ENCODE measurements at regions not wholly inside any gene's neighbourhood (a gene's known extent, or its start where the extent isn't known, plus 50 kb on each side); places are given as distances from the start of the nearest gene placed in this dataset.

DNA sequence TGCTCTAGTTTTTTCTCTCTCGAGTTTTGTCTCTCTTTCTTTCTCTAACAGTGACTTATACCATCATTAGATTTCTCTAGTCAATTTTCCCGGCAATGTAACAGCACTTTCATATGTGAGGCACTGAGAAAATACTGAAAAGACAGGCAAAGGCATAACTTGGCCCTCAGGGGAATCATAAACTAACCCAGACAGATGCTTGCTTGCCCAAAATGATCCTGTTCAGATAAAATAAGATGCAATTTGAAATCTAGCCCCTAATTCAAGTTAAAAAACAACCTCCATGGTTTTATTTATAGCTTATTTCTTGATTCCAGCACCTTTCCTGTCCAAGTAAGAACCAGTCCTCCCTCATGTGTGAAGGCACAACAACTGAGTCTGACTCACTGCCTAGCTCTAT is 294.6 kb downstream of the GAS1 start:
- no peaks in the 10 kb centered on the region for H3K36me3 Mint-ChIP-seq (ENCODE audit: low read depth)
- no peak for DNase-seq
- no peaks in the 10 kb centered on the region for H3K9me3 Mint-ChIP-seq
- H3K27me3 Mint-ChIP-seq: no peaks in the 10 kb centered on the region
- peaks cover 4% of the 10 kb centered on the region for H3K4me1 Mint-ChIP-seq
- H3K4me3 Mint-ChIP-seq: no peak overlapping the region
- CTCF ChIA-PET: no interaction called here
- intact Hi-C loops (cut with micrococcal nuclease): no loop called here
- no peak overlapping the region for H3K27ac Mint-ChIP-seq
- TF ChIP-seq, protein P1, sequence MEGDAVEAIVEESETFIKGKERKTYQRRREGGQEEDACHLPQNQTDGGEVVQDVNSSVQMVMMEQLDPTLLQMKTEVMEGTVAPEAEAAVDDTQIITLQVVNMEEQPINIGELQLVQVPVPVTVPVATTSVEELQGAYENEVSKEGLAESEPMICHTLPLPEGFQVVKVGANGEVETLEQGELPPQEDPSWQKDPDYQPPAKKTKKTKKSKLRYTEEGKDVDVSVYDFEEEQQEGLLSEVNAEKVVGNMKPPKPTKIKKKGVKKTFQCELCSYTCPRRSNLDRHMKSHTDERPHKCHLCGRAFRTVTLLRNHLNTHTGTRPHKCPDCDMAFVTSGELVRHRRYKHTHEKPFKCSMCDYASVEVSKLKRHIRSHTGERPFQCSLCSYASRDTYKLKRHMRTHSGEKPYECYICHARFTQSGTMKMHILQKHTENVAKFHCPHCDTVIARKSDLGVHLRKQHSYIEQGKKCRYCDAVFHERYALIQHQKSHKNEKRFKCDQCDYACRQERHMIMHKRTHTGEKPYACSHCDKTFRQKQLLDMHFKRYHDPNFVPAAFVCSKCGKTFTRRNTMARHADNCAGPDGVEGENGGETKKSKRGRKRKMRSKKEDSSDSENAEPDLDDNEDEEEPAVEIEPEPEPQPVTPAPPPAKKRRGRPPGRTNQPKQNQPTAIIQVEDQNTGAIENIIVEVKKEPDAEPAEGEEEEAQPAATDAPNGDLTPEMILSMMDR (IDR thresholded peaks at IDR 0.05): no peak
- POLR2A ChIA-PET: no interaction called here
- ATAC-seq (ENCODE audit: low read depth): no peak

DNA sequence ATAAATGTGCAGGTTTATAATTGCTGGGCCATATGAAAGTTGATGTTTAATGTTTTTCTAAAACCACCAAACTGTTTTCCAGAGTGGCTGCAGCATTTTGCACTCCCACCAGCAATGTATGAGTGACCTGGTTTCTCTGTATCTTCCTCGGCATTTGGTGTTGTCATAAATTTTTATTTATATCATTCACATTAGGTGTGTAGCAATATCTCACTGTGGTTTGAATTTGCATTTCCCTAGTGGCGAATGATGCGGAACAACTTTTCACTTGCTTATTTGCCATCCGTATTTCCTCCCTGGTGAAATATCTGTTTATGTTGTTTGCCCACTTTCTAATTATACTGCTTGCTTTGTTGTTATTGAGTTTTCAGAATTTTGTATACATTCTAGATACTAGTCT is 295.7 kb upstream of the TUT7 start:
- intact Hi-C loops (cut with micrococcal nuclease): no loop called here
- H3K36me3 Mint-ChIP-seq (ENCODE audit: low read depth): no peaks in the 10 kb centered on the region
- DNase-seq: no peak
- no peaks in the 10 kb centered on the region for H3K9me3 Mint-ChIP-seq
- peaks cover 4% of the 10 kb centered on the region for H3K4me1 Mint-ChIP-seq
- no peak overlapping the region for H3K4me3 Mint-ChIP-seq
- TF ChIP-seq, protein P1 (IDR thresholded peaks at IDR 0.05): no peak
- ChIA-PET CTCF (no interaction called here), POLR2A (no interaction called here)
- ATAC-seq (ENCODE audit: low read depth): no peak
- H3K27me3 Mint-ChIP-seq: no peaks in the 10 kb centered on the region
- H3K27ac Mint-ChIP-seq: no peak overlapping the region

GRCh38 chr9:86648828-86649170 is 294.6 kb upstream of the TUT7 start:
- H3K4me1 Mint-ChIP-seq: peaks cover 4% of the 10 kb centered on the region

GRCh38 chr9:86648156-86648827 is 294.1 kb upstream of the TUT7 start:
- peaks cover 4% of the 10 kb centered on the region for H3K4me1 Mint-ChIP-seq
- DNase-seq (no peak), ATAC-seq (ENCODE audit: low read depth) (no peak)
- H3K27ac Mint-ChIP-seq: no peak overlapping the region
- no peaks in the 10 kb centered on the region for H3K27me3 Mint-ChIP-seq
- no peak overlapping the region for H3K4me3 Mint-ChIP-seq
- CTCF ChIA-PET: no interaction called here
- no peaks in the 10 kb centered on the region for H3K9me3 Mint-ChIP-seq
- POLR2A ChIA-PET: no interaction called here
- intact Hi-C loops (cut with micrococcal nuclease): no loop called here
- TF ChIP-seq, protein P1 (IDR thresholded peaks at IDR 0.05): no peak
- no peaks in the 10 kb centered on the region for H3K36me3 Mint-ChIP-seq (ENCODE audit: low read depth)

More at GRCh38 chr9:86648828-86649170, 294.6 kb upstream of the TUT7 start:
- ATAC-seq (ENCODE audit: low read depth) (no peak), DNase-seq (no peak)
- ChIA-PET CTCF (no interaction called here), POLR2A (no interaction called here)
- no peak overlapping the region for H3K27ac Mint-ChIP-seq
- no peaks in the 10 kb centered on the region for H3K27me3 Mint-ChIP-seq
- TF ChIP-seq, protein P1 (IDR thresholded peaks at IDR 0.05): no peak
- H3K9me3 Mint-ChIP-seq: no peaks in the 10 kb centered on the region
- intact Hi-C loops (cut with micrococcal nuclease): no loop called here
- no peaks in the 10 kb centered on the region for H3K36me3 Mint-ChIP-seq (ENCODE audit: low read depth)
- no peak overlapping the region for H3K4me3 Mint-ChIP-seq

GRCh38 chr9:86645303-86645702 is 291.1 kb upstream of the TUT7 start:
- ChIA-PET CTCF (no interaction called here), POLR2A (no interaction called here)
- no peak overlapping the region for H3K4me3 Mint-ChIP-seq
- H3K4me1 Mint-ChIP-seq: peaks cover 3% of the 10 kb centered on the region
- no peaks in the 10 kb centered on the region for H3K9me3 Mint-ChIP-seq
- DNase-seq: no peak
- TF ChIP-seq, protein P1 (IDR thresholded peaks at IDR 0.05): no peak
- H3K27ac Mint-ChIP-seq: no peak overlapping the region
- H3K36me3 Mint-ChIP-seq (ENCODE audit: low read depth): no peaks in the 10 kb centered on the region
- H3K27me3 Mint-ChIP-seq: no peaks in the 10 kb centered on the region
- ATAC-seq (ENCODE audit: low read depth): no peak
- intact Hi-C loops (cut with micrococcal nuclease): no loop called here
